ENCODE measurements at regions not wholly inside any gene's neighbourhood (a gene's known extent, or its start where the extent isn't known, plus 50 kb on each side); places are given as distances from the start of the nearest gene placed in this dataset.

GRCh38 chr10:109770663-109771062 lies 152.6 kb downstream of the XPNPEP1 start:
- TF ChIP-seq FOXP1 (CRISPR knock-in tag; IDR thresholded peaks at IDR 0.05; ENCODE audit: borderline replicate concordance): no peak
- TF ChIP-seq CTCF (IDR thresholded peaks at IDR 0.05): no peak
- no peak for TF ChIP-seq ETV6 (CRISPR knock-in tag; IDR thresholded peaks at IDR 0.05)
- TF ChIP-seq CBFB (CRISPR knock-in tag; IDR thresholded peaks at IDR 0.05; ENCODE audit: low read depth): no peak

All from WTC11 (cell line).